GM10266 (cell line): ENCODE measurements at regions not wholly inside any gene's neighbourhood (a gene's known extent, or its start where the extent isn't known, plus 50 kb on each side); places are given as distances from the start of the nearest gene placed in this dataset.

Experiments
- DNase-seq: peaks from one replicate; pipeline ENCODE4 v3.0.0; 2012; ENCODE audit errors: extremely low spot score
- TF ChIP-seq, protein P1 (sequence below): IDR thresholded peaks from 2 replicates; pipeline ENCODE4 v1.5.1; 2012; ENCODE audit warnings: mild to moderate bottlenecking, low read depth; ENCODE audit not compliant: control insufficient read depth, insufficient read depth; ENCODE audit errors: missing control alignments

DNA sequence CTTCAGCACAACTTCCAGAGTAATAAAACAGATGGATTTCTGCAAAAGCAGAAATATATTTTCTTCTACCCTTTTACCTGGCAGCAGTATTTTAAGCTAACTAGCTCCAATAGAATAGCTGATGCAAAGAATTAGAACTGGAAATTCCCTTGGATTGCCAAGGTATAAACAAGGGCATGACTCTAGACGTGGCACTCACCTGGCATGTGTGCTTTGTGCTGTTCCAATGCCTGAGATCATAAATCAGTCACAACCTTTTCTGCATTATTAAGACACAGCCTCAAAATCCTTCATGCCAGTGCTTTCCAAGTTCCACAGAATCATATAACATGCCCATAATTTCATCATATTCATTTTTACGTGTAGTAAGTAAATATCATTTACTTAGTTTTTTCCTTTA, 1048.7 kb downstream of the ADGRL2 start:
- TF ChIP-seq, protein P1, sequence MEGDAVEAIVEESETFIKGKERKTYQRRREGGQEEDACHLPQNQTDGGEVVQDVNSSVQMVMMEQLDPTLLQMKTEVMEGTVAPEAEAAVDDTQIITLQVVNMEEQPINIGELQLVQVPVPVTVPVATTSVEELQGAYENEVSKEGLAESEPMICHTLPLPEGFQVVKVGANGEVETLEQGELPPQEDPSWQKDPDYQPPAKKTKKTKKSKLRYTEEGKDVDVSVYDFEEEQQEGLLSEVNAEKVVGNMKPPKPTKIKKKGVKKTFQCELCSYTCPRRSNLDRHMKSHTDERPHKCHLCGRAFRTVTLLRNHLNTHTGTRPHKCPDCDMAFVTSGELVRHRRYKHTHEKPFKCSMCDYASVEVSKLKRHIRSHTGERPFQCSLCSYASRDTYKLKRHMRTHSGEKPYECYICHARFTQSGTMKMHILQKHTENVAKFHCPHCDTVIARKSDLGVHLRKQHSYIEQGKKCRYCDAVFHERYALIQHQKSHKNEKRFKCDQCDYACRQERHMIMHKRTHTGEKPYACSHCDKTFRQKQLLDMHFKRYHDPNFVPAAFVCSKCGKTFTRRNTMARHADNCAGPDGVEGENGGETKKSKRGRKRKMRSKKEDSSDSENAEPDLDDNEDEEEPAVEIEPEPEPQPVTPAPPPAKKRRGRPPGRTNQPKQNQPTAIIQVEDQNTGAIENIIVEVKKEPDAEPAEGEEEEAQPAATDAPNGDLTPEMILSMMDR, result no peak
- DNase-seq, result no peak

DNA sequence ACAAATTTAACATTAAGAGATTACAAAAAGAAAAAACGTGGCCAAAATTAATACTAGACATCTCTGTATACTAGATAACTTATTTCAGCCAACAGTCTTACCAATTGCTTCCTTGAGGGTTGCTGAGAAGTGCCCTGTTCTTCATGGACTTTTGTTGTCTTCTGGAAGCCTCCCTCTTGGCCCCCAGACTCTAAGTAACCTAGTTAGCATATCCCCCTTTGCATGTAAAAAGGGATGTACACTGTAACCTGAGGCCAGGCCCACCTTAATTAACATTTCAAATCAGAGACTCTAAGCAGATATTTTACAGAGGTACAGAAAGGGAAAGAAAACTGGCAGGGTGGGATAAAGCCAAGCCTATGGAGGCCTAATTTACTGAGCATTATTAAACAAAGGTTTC, 1047.3 kb downstream of the ADGRL2 start:
- no peak for DNase-seq

DNA sequence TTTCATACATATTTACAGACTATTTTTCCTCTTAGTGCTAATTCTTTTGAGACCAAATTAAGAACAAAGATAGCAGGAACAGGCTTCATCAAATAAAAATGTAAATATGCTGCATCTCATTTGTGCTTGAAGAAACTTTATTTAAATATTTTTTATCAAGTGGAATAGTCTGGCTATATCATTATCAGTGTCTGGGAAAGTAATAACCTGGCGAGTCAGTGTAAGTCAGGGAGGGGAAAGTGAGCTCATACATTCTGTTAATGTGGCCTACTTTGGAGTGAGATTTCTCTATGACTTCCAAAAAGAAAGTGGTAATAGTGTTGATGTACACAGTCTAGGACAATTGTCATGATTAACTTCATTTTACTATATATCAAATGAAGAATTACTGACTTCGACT, 1045.1 kb downstream of the ADGRL2 start:
- no peak for DNase-seq
- TF ChIP-seq, protein P1, result no peak

More for the DNA sequence above, 1047.3 kb downstream of the ADGRL2 start:
- TF ChIP-seq, protein P1, result no peak

DNA sequence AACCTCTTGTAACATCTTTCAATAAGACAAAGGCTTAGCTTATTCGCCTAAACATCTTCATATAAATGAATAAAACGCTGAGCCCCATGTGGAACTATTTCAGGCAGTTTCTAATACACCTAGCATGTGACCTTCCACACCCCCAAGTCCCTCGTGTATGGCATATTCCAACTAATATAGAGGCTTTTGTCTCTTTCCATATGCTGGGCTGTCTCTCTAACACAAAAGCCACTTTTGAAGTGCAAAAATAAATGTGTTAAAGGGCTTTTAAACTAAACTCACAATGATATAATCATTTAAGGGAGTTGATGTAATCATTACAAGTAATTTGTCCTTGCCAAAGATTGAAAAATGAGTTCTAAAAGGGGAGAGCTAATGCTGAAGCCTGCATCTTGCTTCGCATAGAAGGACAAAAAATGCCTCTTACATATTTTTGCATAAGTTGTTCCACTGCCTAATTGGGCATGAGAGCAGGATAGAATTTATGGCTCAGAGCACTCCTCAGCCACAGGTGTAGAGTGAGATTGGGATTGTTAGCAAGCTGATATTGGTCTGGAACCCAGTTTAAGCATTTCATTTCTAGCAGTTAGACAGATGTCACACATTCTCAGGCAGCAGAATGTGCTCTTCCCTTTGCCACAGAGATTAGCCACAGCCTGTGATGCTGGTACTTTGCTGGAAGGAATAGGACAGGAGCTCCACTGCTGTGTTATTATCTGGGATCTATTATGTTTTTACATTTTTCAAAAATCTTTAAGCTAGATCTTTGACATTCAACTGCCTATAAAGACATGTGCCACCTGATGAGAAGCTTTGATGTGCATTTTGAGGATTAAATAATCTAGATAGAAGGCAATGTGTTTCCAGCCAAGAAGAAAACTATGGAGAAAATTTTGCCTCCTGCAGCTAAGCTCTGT, 1044.4 kb downstream of the ADGRL2 start:
- TF ChIP-seq, protein P1, result no peak
- DNase-seq, result no peak

DNA sequence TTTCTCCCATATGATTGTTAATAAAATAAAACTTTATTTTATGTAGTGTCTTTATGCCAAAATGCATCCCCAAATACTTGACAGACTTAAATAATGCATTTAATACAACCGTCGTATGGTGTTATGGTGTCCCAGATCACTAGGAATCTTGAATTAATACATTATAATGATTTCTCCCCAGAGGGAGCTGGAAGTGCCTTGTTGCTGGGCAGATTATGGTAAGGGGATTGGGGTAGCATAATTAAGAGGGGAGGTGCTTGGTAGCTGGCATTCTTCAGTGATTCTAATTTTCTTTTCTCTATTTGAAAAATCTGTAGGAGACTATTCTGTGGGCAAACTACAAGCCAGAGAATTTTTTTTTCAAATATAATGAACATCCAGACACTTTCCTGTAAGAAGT, 1043.7 kb downstream of the ADGRL2 start:
- TF ChIP-seq, protein P1, result no peak
- DNase-seq, result no peak

DNA sequence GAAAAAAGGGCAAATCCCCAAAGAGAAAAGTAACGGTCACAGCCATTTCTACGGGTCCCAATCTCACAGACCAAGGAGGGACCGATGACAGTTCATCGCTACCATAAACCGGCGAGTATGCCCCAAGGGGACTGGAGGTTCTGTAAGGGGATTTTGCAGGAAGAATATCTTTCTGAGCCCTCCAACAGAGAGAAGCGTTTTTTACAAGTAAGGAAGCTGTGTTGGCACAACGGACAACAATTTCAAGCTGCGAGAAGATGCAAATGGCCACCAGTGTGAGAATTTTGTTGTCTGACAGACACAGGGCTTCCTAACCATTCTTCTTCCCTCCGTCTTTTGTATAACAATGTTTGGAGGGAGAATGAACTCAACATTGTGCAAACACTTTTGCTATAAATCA, 1043.1 kb downstream of the ADGRL2 start:
- DNase-seq, result no peak
- TF ChIP-seq, protein P1, result no peak

DNA sequence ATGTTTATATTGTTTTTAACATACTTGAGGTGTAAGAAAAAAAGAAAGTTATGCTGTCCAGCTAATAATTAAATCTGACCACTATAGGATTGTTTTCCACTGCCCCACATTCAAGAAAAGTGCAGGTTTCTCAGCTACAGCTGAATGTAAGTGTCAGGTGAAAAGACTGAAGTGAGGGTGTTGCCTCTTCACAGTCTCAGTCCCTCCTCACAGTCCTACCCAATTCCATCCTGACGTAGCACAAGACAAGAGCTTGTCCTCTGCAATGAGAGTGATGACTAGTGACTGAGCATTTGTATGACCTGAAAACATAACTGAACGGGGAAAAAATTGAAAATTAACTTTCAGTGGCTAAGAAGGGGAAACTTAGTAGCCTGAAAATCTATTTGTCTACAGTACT, 1039.5 kb downstream of the ADGRL2 start:
- TF ChIP-seq, protein P1, result no peak
- no peak for DNase-seq
